ENCODE measurements at regions not wholly inside any gene's neighbourhood (a gene's known extent, or its start where the extent isn't known, plus 50 kb on each side); places are given as distances from the start of the nearest gene placed in this dataset.
"Not testable (repeated sequence)": the region's sequence is repeated elsewhere in the genome, so short reads cannot be mapped to it uniquely, and the experiment has no call there.

- TF ChIP-seq CTCF (IDR thresholded peaks at IDR 0.05; ENCODE audit: low read length); EZH2 (optimal IDR thresholded peaks at IDR 0.05; ENCODE audit: low read depth, low read length): not testable (repeated sequence)
These were observed 1199.0 kb downstream of the TYW1 start for GRCh38 chr7:68195642-68196041.
